HUES64 (cell line): ENCODE measurements at regions not wholly inside any gene's neighbourhood (a gene's known extent, or its start where the extent isn't known, plus 50 kb on each side); places are given as distances from the start of the nearest gene placed in this dataset.

Source experiments
- H3K27ac ChIP-seq: 2 replicates; pipeline ENCODE4 v1.7.0; 2013; ENCODE audit warnings: low read depth, low read length, inconsistent platforms
- H3K27me3 ChIP-seq: 2 replicates; pipeline ENCODE4 v1.6.1; 2013; ENCODE audit warnings: mild to moderate bottlenecking, low read length; ENCODE audit not compliant: insufficient read depth
- H3K36me3 ChIP-seq: 2 replicates; pipeline ENCODE4 v1.6.1; 2013; ENCODE audit warnings: mild to moderate bottlenecking, low read length; ENCODE audit not compliant: insufficient read depth
- H3K4me1 ChIP-seq: 2 replicates; pipeline ENCODE4 v1.6.1; 2013; ENCODE audit warnings: mild to moderate bottlenecking, low read length, moderate library complexity; ENCODE audit not compliant: insufficient read depth
- H3K4me3 ChIP-seq: 2 replicates; pipeline ENCODE4 v1.5.1; 2013; ENCODE audit warnings: mild to moderate bottlenecking, low read length, moderate library complexity
- H3K9ac ChIP-seq: 2 replicates; pipeline ENCODE4 v1.6.1; 2013; ENCODE audit warnings: mild to moderate bottlenecking, low read depth, low read length
- H3K9me3 ChIP-seq: 2 replicates; pipeline ENCODE4 v1.6.1; 2013; ENCODE audit warnings: low read depth, low read length; ENCODE audit not compliant: insufficient read depth
- WGBS: fragments of 150-250, 120-280 bp; methylation state at CpG from one replicate; pipeline ENCODE4 v1.1.7; 2013; ENCODE audit warnings: missing lambda C conversion rate; 5-methylcytosine and 5-hydroxymethylcytosine counted together

- H3K27ac ChIP-seq: no peak overlapping the region
- 93% methylated on average over 3 of the region's 3 CpGs for WGBS
These were observed 559.5 kb downstream of the UTRN start for GRCh38 chr6:144844596-144844995.

DNA sequence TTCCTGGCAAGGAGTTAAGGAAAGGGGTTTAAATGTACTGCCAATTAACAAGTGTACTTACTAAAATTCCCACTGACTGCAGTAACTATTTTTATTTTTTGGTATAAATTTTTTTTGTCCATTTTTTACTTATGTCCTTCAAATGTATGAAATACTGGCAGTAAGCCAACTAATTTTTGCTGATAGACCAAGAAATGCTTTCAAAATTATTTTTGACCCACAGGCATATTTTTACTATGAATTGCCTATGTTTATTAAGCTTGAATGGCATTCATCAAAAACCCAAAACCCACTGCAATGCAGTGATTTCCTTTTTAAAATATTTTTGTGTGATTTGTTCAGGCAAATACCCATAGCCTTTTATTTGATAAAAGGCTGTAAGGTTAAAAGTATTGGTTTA, 560.1 kb downstream of the UTRN start:
- no peaks in the 10 kb centered on the region for H3K9me3 ChIP-seq
- peaks cover 24% of the 10 kb centered on the region for H3K36me3 ChIP-seq
- H3K27me3 ChIP-seq: no peaks in the 10 kb centered on the region
- no peak overlapping the region for H3K27ac ChIP-seq
- H3K9ac ChIP-seq: no peak overlapping the region
- peaks cover 19% of the 10 kb centered on the region for H3K4me1 ChIP-seq
- H3K4me3 ChIP-seq: no peak overlapping the region

More at GRCh38 chr6:144844596-144844995, 559.5 kb downstream of the UTRN start:
- Histone ChIP-seq H3K9ac (no peak overlapping the region), H3K27me3 (no peaks in the 10 kb centered on the region), H3K4me3 (no peak overlapping the region), H3K36me3 (peaks cover 26% of the 10 kb centered on the region), H3K9me3 (no peaks in the 10 kb centered on the region), H3K4me1 (peaks cover 19% of the 10 kb centered on the region)

- no peak overlapping the region for H3K27ac ChIP-seq
These were observed 562.8 kb downstream of the UTRN start for GRCh38 chr6:144847916-144848315.

GRCh38 chr6:144849920-144850319, 564.8 kb downstream of the UTRN start:
- H3K9me3 ChIP-seq: no peaks in the 10 kb centered on the region
- H3K27ac ChIP-seq: no peak overlapping the region
- H3K9ac ChIP-seq: no peak overlapping the region
- peaks cover 22% of the 10 kb centered on the region for H3K36me3 ChIP-seq
- 89% methylated on average over 2 of the region's 2 CpGs for WGBS
- no peaks in the 10 kb centered on the region for H3K27me3 ChIP-seq
- H3K4me1 ChIP-seq: peaks cover 16% of the 10 kb centered on the region
- H3K4me3 ChIP-seq: no peak overlapping the region

More at GRCh38 chr6:144847916-144848315, 562.8 kb downstream of the UTRN start:
- Histone ChIP-seq H3K27me3 (no peaks in the 10 kb centered on the region), H3K9ac (no peak overlapping the region), H3K4me1 (peaks cover 16% of the 10 kb centered on the region), H3K4me3 (no peak overlapping the region), H3K9me3 (no peaks in the 10 kb centered on the region), H3K36me3 (peaks cover 23% of the 10 kb centered on the region)
- WGBS: 64% methylated on average over 2 of the region's 2 CpGs

DNA sequence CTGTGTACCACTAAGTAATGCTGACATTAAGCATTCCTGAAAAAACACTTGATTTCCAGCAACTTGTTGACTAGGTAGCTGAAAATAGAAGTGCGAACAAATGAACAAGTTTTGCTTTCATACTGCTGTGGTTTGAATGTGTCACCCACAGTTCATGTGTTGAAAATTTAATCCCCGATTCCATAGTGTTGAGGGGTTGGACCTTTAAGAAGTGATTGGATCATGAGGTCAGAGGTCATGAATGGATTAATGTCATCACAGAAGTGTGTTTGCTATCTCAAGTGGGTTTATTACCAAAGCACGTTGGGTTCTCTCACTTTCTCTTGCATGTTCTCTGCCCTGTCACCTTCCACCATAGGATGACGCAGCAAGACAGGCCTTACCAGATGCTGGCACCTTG, 568.5 kb downstream of the UTRN start:
- 93% methylated on average over 4 of the region's 4 CpGs for WGBS
- no peak overlapping the region for H3K9ac ChIP-seq
- H3K27me3 ChIP-seq: no peaks in the 10 kb centered on the region
- H3K27ac ChIP-seq: no peak overlapping the region
- H3K4me1 ChIP-seq: 0 out of 2 replicates have a peak, but pooled peaks cover 3% of the 10 kb centered on the region
- H3K36me3 ChIP-seq: peaks cover 22% of the 10 kb centered on the region
- H3K9me3 ChIP-seq: 0 out of 2 replicates have a peak, but pooled peaks cover 4% of the 10 kb centered on the region
- no peak overlapping the region for H3K4me3 ChIP-seq

DNA sequence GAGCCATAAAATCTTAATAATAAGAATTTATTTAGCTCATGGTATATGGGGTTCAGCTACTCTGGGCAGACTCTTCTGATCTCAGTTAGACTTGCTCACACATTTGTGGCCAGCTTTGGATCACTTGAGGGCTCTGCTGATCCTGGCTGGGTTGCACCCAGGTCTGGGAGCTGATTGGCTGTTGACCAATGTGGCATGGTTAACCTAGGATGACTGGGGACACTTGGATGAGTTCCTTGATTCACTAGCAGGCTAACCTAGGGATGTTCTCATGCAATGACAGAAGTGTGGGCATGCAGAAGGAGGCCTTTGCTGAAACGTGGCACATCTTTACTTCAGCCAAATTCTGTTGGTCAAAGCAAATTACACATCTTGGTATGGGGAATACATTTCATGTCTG, 569.5 kb downstream of the UTRN start:
- Histone ChIP-seq H3K9ac (no peak overlapping the region), H3K27ac (no peak overlapping the region), H3K4me3 (no peak overlapping the region), H3K9me3 (0 out of 2 replicates have a peak, but pooled peaks cover 4% of the 10 kb centered on the region), H3K4me1 (0 out of 2 replicates have a peak, but pooled peaks cover 3% of the 10 kb centered on the region), H3K27me3 (no peaks in the 10 kb centered on the region), H3K36me3 (peaks cover 22% of the 10 kb centered on the region)
- 96% methylated on average over 1 of the region's 1 CpG for WGBS

DNA sequence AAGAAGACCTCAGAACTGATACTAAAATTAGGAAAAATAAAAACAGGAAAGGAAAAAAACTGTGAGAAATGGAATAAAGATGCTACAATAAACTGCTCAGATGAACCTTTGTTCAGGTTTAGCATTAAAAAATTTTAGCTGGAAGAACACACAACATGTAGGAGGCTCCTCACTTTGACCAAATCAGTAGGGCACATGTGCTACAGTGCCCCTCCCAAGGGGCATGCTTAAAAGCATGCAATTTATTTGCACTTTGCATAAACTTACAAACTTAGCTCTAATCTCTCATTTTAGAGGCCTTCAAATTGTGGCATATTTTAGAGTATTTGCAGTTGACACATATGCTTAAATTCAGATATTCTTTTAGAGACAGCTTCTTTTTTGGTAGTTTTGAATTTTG, 570.2 kb downstream of the UTRN start:
- Histone ChIP-seq H3K4me3 (no peak overlapping the region), H3K27ac (no peak overlapping the region), H3K27me3 (no peaks in the 10 kb centered on the region), H3K36me3 (peaks cover 21% of the 10 kb centered on the region), H3K9me3 (0 out of 2 replicates have a peak, but pooled peaks cover 4% of the 10 kb centered on the region), H3K9ac (no peak overlapping the region), H3K4me1 (0 out of 2 replicates have a peak, but pooled peaks cover 3% of the 10 kb centered on the region)

DNA sequence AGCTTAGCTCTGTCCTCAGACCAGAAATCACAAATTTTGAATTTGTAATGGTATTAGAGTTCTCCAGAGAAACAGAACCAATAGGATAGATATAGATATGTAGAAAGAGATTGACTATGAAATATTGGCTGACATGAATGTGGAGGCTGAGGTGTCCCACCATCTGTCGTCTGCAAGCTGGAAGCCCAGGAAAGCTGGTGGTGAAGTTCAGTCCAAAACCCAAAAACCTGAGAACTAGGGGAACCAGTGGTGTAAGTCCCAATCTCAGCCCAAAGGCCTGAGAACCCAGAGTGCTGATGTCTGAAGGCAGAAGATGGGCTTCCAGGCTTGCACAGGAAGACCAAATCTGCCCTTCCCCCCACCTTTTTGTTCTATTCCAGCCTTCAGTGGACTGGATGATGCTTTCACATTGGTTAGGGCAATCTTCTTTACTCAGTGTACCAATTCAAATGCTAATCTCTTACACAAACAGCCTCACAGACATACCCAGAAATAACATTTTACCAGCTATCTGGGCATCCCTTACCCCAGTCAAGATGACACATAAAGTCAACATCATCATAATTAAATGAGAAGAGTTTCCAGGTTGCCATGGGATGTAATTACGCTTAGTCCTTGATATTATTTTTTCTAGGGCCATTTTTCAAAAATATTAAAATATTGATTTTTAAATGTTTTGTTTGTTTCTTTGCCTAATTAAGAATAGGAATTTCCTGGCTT, 570.8 kb downstream of the UTRN start:
- Histone ChIP-seq H3K4me1 (0 out of 2 replicates have a peak, but pooled peaks cover 3% of the 10 kb centered on the region), H3K27me3 (no peaks in the 10 kb centered on the region), H3K9ac (no peak overlapping the region), H3K36me3 (peaks cover 15% of the 10 kb centered on the region), H3K9me3 (0 out of 2 replicates have a peak, but pooled peaks cover 4% of the 10 kb centered on the region), H3K27ac (no peak overlapping the region), H3K4me3 (no peak overlapping the region)
- over 99% methylated on average over 2 of the region's 2 CpGs for WGBS

DNA sequence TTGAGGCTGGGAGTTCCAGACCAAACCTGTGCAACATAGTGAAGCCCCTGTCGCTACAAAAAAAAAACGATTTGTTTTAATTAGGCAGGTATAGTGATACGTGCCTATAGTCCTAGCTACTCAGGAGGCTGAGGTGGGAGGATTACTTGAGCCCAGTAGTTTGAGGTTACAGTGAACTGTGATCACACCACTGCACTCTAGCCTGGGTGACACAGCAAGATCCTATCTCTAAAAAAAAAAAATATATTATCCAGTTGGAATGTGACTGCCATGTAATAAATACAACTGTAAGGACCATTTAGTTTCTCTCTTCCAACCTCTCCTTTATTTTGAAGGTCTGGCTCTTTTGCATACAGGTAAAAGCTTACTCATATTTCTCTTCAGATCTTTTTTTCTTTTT, 571.5 kb downstream of the UTRN start:
- Histone ChIP-seq H3K36me3 (peaks cover 10% of the 10 kb centered on the region), H3K9me3 (0 out of 2 replicates have a peak, but pooled peaks cover 4% of the 10 kb centered on the region), H3K4me3 (no peak overlapping the region), H3K4me1 (0 out of 2 replicates have a peak, but pooled peaks cover 3% of the 10 kb centered on the region), H3K9ac (no peak overlapping the region), H3K27ac (no peak overlapping the region), H3K27me3 (no peaks in the 10 kb centered on the region)
- WGBS: 94% methylated on average over 3 of the region's 3 CpGs

- WGBS: 97% methylated on average over 3 of the region's 3 CpGs
These were observed 572.0 kb downstream of the UTRN start for GRCh38 chr6:144857086-144857485.

GRCh38 chr6:144862769-144863168, 577.6 kb downstream of the UTRN start:
- Histone ChIP-seq H3K9ac (no peak overlapping the region), H3K4me3 (no peak overlapping the region), H3K4me1 (no peaks in the 10 kb centered on the region), H3K27me3 (no peaks in the 10 kb centered on the region), H3K36me3 (no peaks in the 10 kb centered on the region), H3K9me3 (peaks cover 20% of the 10 kb centered on the region), H3K27ac (no peak overlapping the region)
- 91% methylated on average over 2 of the region's 2 CpGs for WGBS

More at GRCh38 chr6:144857086-144857485, 572.0 kb downstream of the UTRN start:
- Histone ChIP-seq H3K9me3 (0 out of 2 replicates have a peak, but pooled peaks cover 4% of the 10 kb centered on the region), H3K4me1 (0 out of 2 replicates have a peak, but pooled peaks cover 3% of the 10 kb centered on the region), H3K4me3 (no peak overlapping the region), H3K36me3 (peaks cover 5% of the 10 kb centered on the region), H3K9ac (no peak overlapping the region), H3K27ac (no peak overlapping the region), H3K27me3 (no peaks in the 10 kb centered on the region)
